ENCODE measurements at regions not wholly inside any gene's neighbourhood (a gene's known extent, or its start where the extent isn't known, plus 50 kb on each side); places are given as distances from the start of the nearest gene placed in this dataset.
A peak's percentile ranks its signal among the peaks of the same experiment; 100 is the strongest.

DNA sequence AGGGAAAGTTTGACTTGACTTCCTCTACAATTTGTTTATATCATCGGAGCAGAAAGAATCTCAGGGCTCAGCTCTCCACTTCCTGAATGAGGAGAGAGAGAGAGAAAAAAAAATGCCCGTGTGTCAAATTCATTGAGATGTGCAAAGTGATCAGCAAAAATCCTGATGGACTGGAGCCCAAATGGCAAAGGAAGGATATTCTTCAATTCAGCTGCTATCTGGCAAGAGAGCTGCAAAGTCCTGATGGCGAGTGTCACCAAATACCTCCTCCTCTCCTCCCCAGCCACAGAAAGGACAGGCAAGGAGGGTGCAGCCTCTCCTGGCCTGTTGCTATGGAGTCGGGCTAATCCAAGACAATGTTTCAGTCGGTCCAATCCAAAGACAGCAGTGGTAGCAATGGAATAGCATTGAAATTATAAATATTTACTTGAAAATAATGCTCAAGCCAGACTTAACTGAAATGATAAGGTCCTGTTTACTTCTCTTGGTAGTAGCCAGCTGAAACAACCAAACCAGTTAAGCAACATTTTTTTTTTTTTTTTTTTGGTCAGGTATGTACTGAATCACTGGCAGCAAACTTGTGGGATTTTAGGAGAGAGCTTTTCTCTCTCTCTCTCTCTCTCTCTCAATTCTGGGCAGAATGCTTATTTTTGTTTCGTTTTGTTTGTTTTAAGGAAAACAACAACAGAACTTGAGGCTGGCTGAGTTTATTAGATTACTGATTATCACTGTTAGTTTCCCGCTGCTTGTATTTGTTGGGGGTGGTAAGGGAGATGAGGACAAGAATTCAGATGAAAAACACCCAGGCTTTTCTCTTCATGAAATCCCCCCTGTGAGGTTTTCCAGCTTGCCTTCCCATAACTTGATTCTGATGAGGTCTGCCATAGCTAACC is 204.2 kb downstream of the BCAS1 start:
- TF ChIP-seq GATA2 (IDR thresholded peaks at IDR 0.05; ENCODE audit: low read depth, low read length), result no peak
- TF ChIP-seq GATA3 (IDR thresholded peaks at IDR 0.05; ENCODE audit: low read depth, low read length), result no peak

DNA sequence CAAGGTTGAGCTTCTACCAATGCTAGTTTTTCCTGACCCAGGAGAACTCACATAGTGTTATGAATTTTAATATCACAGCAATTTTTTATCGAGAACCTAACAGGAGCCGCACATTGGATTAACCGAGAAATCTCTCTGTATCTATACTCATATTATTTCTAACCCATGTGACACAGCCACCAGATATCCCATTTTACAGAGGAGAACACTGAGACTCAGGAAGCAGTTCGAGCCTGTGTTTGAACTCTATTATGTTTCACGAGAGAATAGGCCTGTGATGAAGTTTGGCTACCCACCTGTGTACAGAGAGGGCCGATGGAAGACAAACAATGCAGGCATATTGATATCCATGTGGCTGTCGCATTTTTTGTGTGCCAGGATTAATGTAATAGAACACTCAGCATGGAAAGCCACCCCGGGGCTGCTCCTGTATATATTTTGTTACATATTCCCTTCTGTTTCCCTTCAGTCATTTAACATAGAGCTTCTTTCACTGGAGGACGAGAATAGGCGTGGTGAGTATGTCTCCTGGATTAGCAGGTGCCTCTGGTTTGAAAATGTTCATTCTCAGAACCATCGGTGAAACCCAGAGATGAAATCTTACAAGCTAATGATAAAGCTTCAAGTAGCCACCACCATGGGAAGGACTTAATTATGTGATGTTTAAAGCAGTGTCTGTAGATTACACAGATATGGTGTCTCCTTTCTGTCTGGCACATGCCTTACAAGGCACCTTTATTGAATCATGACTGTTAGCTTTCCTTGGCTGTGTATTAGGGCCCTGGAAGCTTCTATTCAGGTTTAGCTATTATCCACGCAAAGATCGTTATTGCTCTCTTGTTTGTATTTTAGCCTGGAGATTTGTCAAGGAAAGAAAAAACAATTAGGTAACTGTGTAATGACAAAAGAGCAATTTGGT is 205.4 kb downstream of the BCAS1 start:
- peak; percentile 40; the same call in 1 of the 2 replicates for TF ChIP-seq GATA2 (IDR thresholded peaks at IDR 0.05; ENCODE audit: low read depth, low read length)
- TF ChIP-seq GATA3 (IDR thresholded peaks at IDR 0.05; ENCODE audit: low read depth, low read length), result peak; percentile 57

DNA sequence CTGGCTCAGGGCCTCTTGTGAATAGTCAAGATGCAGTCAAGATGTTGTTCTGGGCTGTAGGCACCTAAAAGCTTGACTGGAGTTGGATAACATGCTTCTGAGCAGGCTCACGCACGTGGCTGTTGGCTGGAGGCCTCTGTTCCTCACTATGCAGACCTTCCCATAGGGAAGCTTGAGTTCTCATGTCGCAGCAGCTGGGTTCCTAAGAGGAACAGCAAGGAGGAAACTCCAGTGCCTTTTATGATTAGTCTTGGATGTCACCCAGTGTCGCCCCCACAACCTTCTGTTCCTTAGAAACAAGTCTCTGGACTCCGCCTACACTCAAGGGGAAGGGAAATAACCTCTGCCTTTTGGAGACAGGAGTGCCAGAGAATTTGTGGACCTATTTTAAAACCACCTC is 210.7 kb downstream of the BCAS1 start:
- TF ChIP-seq GATA2 (IDR thresholded peaks at IDR 0.05; ENCODE audit: low read depth, low read length), result no peak
- no peak for TF ChIP-seq GATA3 (IDR thresholded peaks at IDR 0.05; ENCODE audit: low read depth, low read length)

DNA sequence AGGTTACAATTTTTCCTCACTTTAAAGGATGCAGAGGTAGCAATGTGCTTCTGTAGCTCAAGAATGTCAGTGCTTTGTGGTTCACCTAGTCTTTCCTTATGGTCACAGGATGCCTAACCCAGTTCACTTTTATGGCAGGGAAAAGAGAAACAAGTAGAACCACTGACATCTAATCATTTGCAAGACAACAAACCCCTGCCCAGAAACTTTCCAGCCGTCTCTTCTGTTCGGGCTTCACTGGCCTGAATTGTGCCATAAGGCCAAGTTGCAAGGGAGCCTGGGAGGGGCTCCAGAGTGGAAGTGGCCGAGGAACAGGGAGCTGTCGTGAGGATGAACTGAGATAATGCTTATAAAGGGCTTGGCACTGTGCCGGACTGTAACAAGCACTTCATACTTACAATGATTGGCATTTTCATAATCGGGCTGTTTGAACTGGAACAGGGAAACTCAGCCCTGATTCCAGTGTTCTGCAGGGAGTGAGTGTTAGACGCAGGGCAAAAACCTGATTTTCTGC is 212.6 kb downstream of the BCAS1 start:
- TF ChIP-seq GATA3 (IDR thresholded peaks at IDR 0.05; ENCODE audit: low read depth, low read length), result no peak
- no peak for TF ChIP-seq GATA2 (IDR thresholded peaks at IDR 0.05; ENCODE audit: low read depth, low read length)

DNA sequence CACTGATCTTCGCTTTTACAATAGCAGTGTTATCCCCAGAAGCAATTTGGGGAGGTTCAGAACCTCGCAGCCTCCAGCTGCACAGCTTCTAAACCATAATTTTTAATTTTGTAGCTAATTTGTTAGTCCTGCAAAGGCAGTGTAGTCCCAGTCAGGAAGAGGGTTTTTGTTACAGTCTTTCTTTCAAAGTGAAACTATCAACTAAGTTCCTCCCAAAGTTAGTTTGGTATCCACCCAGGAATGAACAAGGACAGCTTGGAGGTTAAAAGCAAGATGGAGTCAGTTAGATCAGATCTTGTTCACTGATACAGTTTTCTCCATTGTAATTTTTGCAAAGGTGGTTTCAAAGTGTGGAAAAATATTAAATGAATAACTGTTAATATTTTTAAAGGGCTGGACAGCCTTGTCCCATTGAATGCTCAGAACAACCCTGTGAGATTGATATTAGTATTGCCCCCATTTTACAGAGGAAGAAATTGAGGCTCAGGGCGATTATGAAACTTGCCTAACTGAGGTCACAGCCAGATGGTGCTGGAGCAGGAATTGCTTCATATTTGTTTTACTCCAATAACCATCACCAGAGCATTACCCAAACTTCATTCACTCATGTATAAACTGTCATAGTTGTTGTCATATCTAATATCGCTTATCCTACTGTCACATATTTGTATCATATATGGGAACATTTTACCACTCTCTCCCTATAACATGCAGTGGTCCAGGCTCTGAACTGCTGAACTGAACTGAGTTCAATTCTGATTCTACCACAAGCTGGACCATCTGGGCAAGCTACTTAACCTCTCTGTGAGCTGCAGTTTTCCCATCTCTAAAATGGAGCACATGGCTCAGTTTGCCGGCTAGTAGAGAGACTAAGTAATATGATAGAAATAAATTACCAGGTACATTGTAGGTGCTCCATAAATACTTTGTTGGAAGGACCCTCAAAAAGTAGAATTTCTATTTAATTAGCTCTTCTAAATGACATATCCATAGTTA is 213.8 kb downstream of the BCAS1 start:
- TF ChIP-seq GATA2 (IDR thresholded peaks at IDR 0.05; ENCODE audit: low read depth, low read length) (no peak), GATA3 (IDR thresholded peaks at IDR 0.05; ENCODE audit: low read depth, low read length) (no peak)

DNA sequence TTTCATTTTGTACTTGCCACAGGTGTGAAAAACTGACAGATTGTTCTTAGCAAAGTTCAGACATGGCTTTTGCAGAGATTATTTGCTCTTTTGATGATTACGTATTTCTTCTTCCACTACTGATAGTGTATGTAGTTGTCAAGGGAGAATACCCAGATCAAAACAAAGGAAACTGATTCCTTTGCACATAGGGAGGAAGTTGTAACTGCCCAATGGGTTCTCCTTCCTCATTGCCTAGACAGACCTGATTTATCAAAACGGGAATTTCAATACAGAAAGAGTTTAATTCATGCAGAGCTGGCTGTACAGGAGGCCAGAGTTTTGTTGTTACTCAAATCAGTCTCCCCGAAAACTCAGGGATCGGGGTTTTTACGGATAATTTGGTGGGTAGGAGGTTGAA is 214.7 kb downstream of the BCAS1 start:
- TF ChIP-seq GATA2 (IDR thresholded peaks at IDR 0.05; ENCODE audit: low read depth, low read length) (no peak), GATA3 (IDR thresholded peaks at IDR 0.05; ENCODE audit: low read depth, low read length) (no peak)

DNA sequence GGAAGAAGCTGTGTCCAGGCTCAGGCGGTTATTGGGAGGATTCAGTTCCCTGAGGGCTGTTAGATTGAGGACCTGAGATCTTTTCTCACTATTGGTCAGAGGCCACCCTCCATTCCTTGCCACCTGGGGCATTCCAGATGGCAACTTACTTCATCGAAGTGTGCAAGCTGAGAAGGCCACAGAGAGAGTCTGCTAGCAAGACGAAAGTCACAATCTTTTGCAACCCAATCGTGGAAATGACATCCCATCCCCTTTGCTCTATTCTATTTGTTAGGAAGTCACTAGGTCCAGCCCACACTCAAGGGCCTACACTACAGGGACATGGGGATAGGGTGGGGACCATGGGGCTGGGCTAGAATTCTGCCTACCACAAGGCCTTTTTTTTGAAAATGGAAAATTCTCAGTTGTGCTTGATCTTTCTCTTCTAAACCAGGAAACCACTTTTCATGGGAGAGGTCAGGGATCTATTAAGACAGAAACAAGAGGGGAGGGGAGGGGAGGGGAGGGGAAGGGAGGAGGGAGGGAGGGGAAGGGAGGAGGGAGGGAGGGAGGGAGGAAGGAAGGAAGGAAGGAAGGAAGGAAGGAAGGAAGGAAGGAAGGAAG is 217.2 kb downstream of the BCAS1 start:
- no peak for TF ChIP-seq GATA2 (IDR thresholded peaks at IDR 0.05; ENCODE audit: low read depth, low read length)
- no peak for TF ChIP-seq GATA3 (IDR thresholded peaks at IDR 0.05; ENCODE audit: low read depth, low read length)

DNA sequence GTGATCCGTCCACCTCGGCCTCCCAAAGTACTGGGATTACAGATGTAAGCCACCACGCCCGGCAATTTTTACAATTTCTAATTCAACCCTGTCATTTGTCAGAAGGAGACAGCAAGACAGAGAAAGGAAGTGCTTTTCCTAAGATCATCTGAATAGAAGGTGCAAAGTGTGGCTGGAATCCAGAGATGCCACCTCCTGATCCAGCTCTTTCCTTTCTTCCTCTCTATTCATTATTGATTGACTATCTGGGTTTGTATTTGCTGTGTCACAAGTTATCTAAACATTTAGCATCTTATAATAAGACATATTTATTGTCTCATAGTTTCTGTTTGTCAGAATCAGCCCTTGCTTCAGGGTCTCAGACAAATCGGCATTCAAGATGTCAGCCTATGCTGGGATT is 217.7 kb downstream of the BCAS1 start:
- TF ChIP-seq GATA3 (IDR thresholded peaks at IDR 0.05; ENCODE audit: low read depth, low read length) (no peak), GATA2 (IDR thresholded peaks at IDR 0.05; ENCODE audit: low read depth, low read length) (no peak)

DNA sequence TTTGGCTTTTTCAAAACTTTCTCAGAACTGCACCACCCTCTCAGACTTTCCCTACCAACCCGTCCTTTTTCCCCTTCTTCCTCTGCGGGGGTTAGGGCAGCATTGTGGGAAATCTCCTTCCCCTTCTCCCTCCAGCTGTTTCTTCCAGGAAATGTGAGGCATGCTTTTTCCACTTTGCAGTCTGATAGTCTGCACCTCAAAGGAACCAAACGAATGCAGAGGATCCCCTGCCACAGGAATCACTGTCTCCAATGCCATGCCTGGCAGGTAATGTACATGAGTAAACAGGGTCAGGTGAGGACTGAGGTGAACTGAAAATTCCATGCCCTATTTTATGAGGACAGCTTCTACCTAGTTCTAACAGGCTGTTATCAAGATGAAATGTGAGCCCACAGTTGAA is 218.4 kb downstream of the BCAS1 start:
- TF ChIP-seq GATA2 (IDR thresholded peaks at IDR 0.05; ENCODE audit: low read depth, low read length) (no peak), GATA3 (IDR thresholded peaks at IDR 0.05; ENCODE audit: low read depth, low read length) (no peak)

DNA sequence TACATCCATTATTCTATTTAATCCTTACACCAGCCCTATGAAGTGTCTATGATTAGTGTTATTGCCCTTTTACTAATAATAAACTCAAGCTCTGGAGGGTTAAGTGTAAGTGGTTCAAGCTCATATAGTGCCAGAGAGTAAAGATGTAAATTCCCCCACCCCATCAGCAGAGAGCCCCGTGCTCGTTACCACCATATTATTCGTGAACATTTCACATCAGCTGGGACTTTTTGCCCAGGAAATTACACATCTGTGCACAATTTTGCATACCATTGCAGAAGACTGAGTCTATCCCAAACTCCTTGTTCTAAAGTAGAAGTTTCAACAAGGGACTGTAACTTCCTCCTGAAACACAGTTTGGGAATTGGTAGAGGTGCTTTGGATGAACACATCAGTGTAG is 220.1 kb downstream of the BCAS1 start:
- TF ChIP-seq GATA2 (IDR thresholded peaks at IDR 0.05; ENCODE audit: low read depth, low read length), result no peak
- TF ChIP-seq GATA3 (IDR thresholded peaks at IDR 0.05; ENCODE audit: low read depth, low read length), result no peak

DNA sequence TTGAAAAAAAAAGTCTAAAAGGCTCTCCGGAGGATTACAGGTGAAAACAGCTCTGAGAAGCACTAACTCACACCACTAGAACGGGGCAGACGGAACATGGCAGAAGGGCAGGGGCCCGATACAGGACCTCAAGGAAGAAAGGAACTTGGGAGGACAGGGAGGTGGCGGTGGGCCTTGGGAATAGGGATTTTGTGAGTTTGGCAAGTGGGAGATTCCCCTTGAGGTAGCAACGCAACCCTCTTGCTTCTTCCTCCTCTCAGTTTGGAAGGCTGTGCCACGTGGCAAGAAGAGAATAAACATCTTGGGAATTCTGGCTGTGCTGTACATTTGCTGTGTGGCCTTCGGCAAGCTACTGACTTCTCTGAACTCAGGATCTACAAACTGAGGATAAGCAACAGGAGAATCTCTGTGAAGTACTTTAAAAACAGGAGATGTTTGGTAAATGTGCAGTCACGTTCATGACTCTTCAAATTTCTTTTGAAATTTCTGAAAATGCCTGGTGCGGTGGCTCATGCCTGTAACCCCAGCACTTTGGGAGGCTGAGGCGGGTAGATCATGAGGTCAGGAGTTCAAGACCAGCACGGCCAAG is 220.8 kb downstream of the BCAS1 start:
- TF ChIP-seq GATA2 (IDR thresholded peaks at IDR 0.05; ENCODE audit: low read depth, low read length) (no peak), GATA3 (IDR thresholded peaks at IDR 0.05; ENCODE audit: low read depth, low read length) (no peak)

DNA sequence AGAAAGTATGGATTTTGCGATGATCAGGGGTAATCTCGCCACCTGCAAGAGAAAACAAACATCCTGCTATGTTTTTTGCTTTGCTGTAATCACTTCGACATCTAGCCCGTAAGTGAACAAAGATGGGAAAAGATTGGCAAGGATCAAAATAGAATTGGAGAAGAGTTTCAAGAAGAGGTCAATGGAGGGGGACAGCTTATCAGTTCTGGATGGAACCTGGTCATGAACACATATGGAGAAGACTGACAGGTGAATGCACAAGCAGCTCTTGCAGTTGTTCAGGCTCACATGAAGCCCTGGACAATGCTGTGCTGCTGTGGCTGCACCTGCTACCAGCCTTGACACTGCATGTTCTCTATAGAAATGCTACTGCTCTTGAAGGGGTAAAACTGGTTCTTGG is 222.1 kb downstream of the BCAS1 start:
- no peak for TF ChIP-seq GATA3 (IDR thresholded peaks at IDR 0.05; ENCODE audit: low read depth, low read length)
- TF ChIP-seq GATA2 (IDR thresholded peaks at IDR 0.05; ENCODE audit: low read depth, low read length), result no peak

DNA sequence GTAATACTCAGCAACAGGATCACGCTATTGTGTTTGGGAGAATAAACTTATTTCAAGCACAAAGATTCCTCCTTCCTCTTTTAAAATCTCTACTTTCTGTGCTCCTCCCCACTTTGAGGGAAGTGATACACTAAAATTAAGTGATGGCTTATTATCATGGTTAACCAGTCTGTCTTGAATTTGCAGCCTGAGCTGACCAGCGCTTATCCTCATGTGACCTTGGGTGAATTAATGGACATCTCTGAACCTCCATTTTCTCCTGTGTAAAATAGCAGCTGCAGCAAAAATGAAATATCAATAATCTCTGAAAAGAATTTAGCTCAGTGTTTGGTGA is 222.6 kb downstream of the BCAS1 start:
- TF ChIP-seq GATA3 (IDR thresholded peaks at IDR 0.05; ENCODE audit: low read depth, low read length) (no peak), GATA2 (IDR thresholded peaks at IDR 0.05; ENCODE audit: low read depth, low read length) (no peak)
